ENCODE measurements at regions not wholly inside any gene's neighbourhood (a gene's known extent, or its start where the extent isn't known, plus 50 kb on each side); places are given as distances from the start of the nearest gene placed in this dataset.

GRCh38 chr1:81730881-81731280 is 69.9 kb upstream of the ADGRL2 start:
- DNase-seq (ENCODE audit: low read depth in 1 of 2, low spot score in 2 of 2) = no peak
- Histone ChIP-seq H4K91ac (replicated peaks; ENCODE audit: insufficient read length, low read length) (no peak overlapping the region), H2BK20ac (ENCODE audit: low read length) (no peak overlapping the region), H4K20me1 (replicated peaks in 1 of 2; ENCODE audit: control insufficient read depth in 1 of 2, insufficient read depth in 2 of 2, low read length in 2 of 2) (no peaks in the 10 kb centered on the region), H3K79me1 (ENCODE audit: low read depth, low read length) (no peaks in the 10 kb centered on the region), H3K4me1 (replicated peaks in 1 of 4; ENCODE audit: control insufficient read depth in 3 of 4, insufficient read depth in 4 of 4, low read length in 3 of 4) (peaks cover 0 to 5% (median 2%) of the 10 kb centered on the region in 4 experiments; a peak in 3 of 7 replicates), H2BK5ac (ENCODE audit: low read depth, low read length) (no peak overlapping the region), H3K18ac (ENCODE audit: extremely low read depth, low read length) (no peak overlapping the region), H3K4ac (replicated peaks; ENCODE audit: insufficient read length, low read depth, low read length) (no peak overlapping the region), H3K14ac (ENCODE audit: insufficient read length) (no peak overlapping the region), H3K79me2 (ENCODE audit: control insufficient read depth in 1 of 2, insufficient read depth in 2 of 2, low read length in 2 of 2) (no peaks in the 10 kb centered on the region), H3K9me3 (ENCODE audit: insufficient read depth in 2 of 2, low read depth in 1 of 2, low read length in 1 of 2) (no peaks in the 10 kb centered on the region), H3K27me3 (replicated peaks in 1 of 4; ENCODE audit: control insufficient read depth in 3 of 4, extremely low read depth in 1 of 4, insufficient read depth in 3 of 4, low read length in 3 of 4) (no peaks in the 10 kb centered on the region), H3K4me2 (ENCODE audit: insufficient read depth in 1 of 2, low read depth in 2 of 2, low read length in 2 of 2) (no peak overlapping the region), H2BK120ac (replicated peaks; ENCODE audit: low read depth, low read length) (no peak overlapping the region), H2BK12ac (ENCODE audit: low read depth, low read length) (no peak overlapping the region), H3K23me2 (ENCODE audit: low read depth, low read length) (no peaks in the 10 kb centered on the region), H3K36me3 (ENCODE audit: control insufficient read depth in 2 of 4, insufficient read depth in 4 of 4, low read length in 3 of 4) (no peaks in the 10 kb centered on the region), H3K56ac (replicated peaks; ENCODE audit: insufficient read length, low read depth, low read length) (no peak overlapping the region), H2AFZ (ENCODE audit: low read length) (no peak overlapping the region), H2AK5ac (ENCODE audit: low read depth, low read length) (no peak overlapping the region), H2BK15ac (ENCODE audit: low read length) (no peak overlapping the region), H3K4me3 (ENCODE audit: extremely low read depth in 1 of 4, insufficient read depth in 2 of 4, low read depth in 3 of 4, low read length in 4 of 4) (no peak overlapping the region), H3K9ac (replicated peaks in 1 of 4; ENCODE audit: extremely low read depth in 1 of 4, low read depth in 3 of 4, low read length in 3 of 4) (no peak overlapping the region), H4K8ac (ENCODE audit: extremely low read depth, insufficient read depth, low read length) (no peak overlapping the region), H4K5ac (ENCODE audit: insufficient read length, low read depth, low read length) (no peak overlapping the region), H3K23ac (ENCODE audit: insufficient read length) (no peak overlapping the region), H3K27ac (ENCODE audit: low read depth, low read length) (no peak overlapping the region)
- ChIA-PET CTCF (ENCODE audit: partially characterized antibody) (interaction anchor here (0.7 kb wide), 1 partner anchor 31 kb away, joined by 5 read pairs; no protein-coding TSS in a partner anchor), POLR2A (ENCODE audit: partially characterized antibody) (no interaction called here)
- TF ChIP-seq GABPA (IDR thresholded peaks at IDR 0.05; ENCODE audit: borderline replicate concordance, insufficient read depth, low read length) (no peak), MAFK (IDR thresholded peaks at IDR 0.05; ENCODE audit: low read depth, low read length) (no peak), FOSL1 (IDR thresholded peaks at IDR 0.05; ENCODE audit: insufficient read depth, low read depth, low read length) (no peak)
- FAIRE-seq = no peak
- 91% methylated on average over 1 of the region's 1 CpG; no CpG with 5 or more reads in 1 of the 2 experiments for WGBS, 2 experiments (ENCODE audit: extremely low coverage in 1 of 2, insufficient coverage in 1 of 2, insufficient read length in 1 of 2, insufficient replicate concordance in 2 of 2, low coverage in 1 of 2, low lambda C conversion rate in 2 of 2, missing lambda C conversion rate in 1 of 2)

Data from H1 (cell line).